GM19351 (cell line): ENCODE measurements at regions not wholly inside any gene's neighbourhood (a gene's known extent, or its start where the extent isn't known, plus 50 kb on each side); places are given as distances from the start of the nearest gene placed in this dataset.
"Not testable (repeated sequence)": the region's sequence is repeated elsewhere in the genome, so short reads cannot be mapped to it uniquely, and the experiment has no call there.

Experiments used
- ATAC-seq: cut with Tn5 transposase; IDR thresholded peaks from one replicate; pipeline ENCODE4 v1.9.1; 2021; ENCODE audit warnings: mild to moderate bottlenecking, moderate library complexity; ENCODE audit not compliant: unreplicated experiment

GRCh38 chrX:128992107-128992971, 531.0 kb downstream of the SMARCA1 start:
- no peak for ATAC-seq

DNA sequence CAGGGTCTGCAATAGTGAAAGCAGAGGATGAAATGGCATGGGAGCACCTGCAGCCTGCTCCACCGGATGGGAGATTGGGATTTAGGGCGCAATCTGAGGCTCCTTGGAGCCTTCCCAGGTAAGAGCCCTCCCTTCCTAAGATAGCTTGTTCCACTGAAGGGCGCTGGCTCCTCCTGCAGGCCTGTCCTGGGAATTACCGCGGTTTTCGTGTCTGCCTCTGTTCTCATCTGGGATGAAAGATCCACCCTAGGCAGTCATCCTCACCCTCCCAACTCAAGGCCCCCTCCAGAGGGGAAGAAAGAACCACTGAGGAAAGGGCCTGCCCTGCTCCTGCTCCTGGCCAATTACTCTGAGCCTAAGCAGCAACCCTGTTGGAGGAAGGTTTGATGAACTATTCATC, 547.5 kb downstream of the SMARCA1 start:
- peak; percentile 84 for ATAC-seq

GRCh38 chrX:128973033-128973432, 550.3 kb downstream of the SMARCA1 start:
- no peak for ATAC-seq

DNA sequence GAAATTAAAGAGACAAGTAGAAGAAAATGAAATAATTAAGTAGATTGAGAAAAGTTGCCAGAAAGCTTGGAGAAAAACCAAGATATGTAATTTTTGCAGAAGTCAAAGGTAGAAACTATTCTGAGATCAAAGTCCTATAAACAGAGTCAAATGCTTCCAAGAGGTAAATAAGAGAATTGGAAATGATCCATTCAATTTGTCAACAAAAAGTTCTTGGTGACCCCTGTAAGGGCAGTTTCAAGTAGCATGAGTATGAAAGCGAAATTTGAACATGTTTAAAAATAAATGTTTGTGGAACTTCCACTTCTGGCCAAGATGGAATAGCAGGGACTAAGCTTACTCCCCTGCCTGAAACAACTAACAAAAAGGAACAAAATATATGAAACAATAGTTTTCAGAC, 562.0 kb downstream of the SMARCA1 start:
- no peak for ATAC-seq

DNA sequence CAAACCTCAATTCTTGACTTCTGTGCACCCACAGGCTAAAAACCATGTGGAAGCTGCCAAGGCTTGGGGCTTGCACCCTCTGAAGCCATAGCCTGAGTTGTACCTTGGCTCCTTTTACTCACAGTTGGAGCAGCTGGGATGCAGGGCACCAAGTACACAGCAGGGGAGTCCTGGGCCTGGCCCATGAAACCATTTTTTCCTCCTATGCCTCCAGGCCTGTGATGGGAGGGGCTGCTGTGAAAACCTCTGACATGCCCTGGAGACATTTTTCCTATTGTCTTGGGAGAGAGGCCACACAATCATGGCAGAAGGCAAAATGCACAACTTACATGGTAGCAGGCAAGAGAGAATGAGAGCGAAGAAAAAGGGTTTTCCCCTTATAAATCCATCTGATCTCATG, 568.6 kb downstream of the SMARCA1 start:
- ATAC-seq: not testable (repeated sequence)

- ATAC-seq: no peak
Measured at GRCh38 chrX:128931071-128931470, 592.2 kb downstream of the SMARCA1 start.

DNA sequence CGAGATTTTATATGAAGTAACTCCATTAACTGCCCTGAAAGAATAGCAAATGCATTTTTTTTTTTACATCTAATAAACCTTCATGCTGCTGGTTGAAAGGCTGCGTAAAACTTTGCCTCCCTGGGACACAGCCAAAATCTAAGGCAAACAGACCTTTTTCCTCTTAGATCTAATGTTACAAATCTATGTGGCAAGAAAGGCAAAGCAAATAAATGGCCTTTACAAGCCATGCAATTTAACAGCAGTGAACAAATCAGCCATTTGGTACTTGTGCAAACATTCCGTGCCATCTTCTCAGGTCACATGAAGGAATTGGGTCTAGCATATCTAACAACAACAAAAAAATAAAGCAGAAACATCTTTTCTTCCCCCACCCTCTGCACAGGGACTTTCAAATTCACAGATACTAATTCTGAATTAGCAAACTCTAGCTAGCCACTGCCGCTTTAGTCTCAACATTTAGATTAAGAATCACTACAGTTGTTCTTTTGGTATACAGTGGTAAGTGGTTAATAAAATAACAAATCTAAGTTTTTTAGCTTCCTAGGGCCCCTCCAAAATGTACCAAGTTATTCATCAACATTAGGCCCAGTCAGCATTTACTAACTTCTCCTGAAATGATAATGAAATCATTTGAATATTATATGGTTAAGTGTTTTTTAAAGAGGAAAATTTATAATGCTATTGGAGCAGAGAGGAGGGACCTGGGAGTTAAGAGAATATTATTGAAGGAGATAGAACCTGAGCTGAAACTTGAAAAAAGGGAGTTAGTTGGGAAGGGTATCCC, 593.8 kb downstream of the SMARCA1 start:
- ATAC-seq: no peak

GRCh38 chrX:128928636-128929035, 594.7 kb downstream of the SMARCA1 start:
- ATAC-seq: no peak

DNA sequence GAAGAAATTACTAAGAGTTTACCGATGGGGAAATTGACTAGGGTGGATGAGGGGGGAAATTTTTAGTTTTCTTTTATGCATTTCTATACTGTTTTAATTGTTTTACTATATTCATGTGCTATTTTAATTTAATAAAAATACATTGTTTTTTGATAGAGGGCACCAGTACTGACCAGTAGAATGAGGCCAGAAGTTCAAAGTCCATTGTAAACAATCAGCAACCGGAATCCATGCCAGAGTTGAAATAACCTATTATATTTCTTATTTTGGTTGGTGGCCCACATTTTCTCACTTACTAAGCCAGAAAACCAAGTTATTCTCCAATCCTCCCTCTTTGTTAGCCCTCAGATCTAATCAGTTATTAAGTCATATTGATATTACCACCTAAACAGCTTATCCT, 595.9 kb downstream of the SMARCA1 start:
- no peak for ATAC-seq

DNA sequence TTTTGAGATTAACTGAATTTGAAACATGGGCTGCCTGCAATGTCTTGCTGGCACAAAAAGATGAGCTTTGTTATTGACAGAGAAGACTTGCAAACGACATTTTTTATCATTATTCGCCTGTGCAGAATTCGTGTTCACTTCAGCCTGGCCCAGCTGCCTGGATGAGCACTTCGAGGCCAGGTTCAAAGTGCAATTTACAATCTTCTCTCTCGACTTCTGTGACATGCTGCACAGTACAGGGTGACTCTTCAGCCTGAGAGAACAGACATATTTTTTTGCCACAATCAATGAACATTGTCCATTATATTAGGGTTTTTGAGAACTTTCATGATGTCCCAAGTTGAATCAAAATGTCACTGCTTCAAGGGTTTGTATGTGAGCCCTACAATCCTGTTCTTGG, 616.5 kb downstream of the SMARCA1 start:
- ATAC-seq: no peak

GRCh38 chrX:128901018-128901417, 622.3 kb downstream of the SMARCA1 start:
- no peak for ATAC-seq

DNA sequence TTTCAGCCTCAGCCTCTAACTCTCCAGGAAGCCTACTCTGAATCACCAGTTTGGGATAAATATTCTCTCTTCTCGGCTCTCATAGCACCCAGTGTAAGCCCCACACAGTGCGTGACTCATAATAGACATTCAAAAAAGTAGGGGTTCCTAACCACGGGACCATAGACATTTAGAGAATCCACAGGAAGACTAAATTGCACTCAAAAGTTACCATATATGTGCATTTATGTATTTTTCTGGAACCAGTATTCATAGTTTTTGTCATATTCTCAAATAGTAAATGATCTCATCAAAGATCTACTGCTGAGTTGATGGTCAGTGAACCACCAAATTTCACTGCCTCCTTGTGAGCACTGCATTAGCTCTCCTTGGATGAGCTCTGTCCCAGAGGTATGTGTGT, 625.7 kb downstream of the SMARCA1 start:
- ATAC-seq: no peak

DNA sequence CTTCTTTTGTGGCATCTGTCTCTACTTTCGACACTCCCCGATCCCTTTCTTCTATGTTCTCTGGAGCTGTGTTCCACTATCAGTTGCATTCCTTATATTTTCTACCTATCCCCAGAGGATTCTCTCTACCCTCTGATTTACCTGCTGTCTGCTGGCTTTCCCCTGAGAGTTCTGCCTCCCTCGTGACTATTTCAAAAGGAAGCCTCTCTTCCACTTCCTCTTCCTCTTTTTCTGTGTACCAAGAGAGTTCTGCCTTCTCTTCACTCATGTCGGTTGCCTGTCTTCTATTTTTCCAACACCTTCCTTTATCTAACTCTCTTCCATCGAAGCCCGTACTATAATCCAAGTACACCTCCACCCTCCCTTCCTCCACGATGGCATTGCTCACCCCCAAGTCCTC, 631.7 kb downstream of the SMARCA1 start:
- ATAC-seq: no peak

DNA sequence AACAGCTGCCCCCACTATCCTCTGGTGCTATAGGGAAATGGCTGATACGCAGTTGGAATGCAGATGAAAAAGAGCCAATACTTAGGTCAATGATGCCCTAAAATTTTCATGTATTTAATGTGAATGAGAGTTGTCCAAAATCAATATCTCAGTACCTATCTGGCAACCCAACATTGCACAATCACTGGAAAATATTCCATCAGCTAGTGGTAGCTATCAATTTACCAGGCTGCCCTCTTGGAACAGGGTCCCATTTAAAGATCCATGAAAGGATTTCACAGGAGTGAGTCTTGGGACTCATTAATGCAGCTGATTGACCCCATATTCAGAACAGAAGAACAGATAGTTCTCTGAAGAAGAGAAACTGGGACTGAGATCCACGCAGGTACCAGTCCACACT, 638.9 kb downstream of the SMARCA1 start:
- no peak for ATAC-seq

DNA sequence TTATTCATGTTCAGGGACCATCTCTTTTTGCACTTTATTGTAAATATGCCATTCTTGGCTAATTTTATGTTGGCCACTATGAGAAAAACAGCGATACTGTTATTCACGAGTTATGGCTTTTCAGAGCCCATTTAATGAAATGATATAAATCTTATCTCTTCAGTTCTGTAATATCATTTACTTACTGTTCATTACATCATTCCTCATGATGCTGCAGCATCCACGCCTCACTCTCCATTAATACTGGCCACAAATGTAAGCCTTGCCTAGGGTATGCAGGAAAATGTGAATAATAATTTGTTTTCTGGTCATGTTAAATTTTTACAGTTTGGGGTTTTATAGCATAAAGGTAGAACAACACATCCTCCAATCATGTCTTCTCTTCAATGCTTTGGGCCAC, 639.6 kb downstream of the SMARCA1 start:
- no peak for ATAC-seq

GRCh38 chrX:128870361-128870760, 652.9 kb downstream of the SMARCA1 start:
- no peak for ATAC-seq

DNA sequence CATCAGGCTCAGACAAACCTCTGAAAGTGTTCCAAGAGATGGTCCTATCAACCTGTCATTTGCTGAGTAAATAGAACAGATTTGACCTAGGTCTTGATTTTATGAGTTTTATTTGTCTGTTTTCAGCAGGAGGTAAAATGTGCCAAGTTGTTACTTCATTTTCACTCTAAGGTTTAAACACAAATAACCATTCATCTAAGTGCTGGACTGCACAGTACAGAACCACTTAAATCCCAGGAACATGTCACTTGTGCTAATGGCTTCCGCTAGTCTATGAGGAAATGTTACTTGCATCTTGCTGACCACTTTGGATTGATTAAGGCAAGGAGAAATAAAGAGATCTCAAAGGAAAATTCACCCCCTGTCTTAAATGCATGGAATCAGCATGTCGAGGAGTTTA, 660.7 kb downstream of the SMARCA1 start:
- ATAC-seq: no peak

DNA sequence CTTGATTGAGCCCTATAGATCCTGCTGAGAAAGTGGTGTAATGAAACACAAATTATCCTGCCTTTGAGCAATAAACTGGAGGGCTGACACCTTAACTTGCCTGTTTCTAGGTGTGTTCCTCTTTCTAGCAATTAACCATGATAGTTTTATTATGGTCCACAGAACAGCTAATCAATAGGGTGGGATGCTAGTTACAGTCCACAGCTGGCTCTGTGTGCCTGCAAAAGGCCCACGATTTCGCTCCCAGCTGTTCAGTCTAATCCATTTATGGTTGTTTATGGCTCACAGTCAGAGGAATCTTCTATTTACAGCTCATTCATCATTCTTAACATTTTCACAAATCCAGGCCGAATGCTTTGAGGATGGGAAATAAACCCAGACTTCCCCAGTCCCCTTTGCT, 674.9 kb downstream of the SMARCA1 start:
- no peak for ATAC-seq

DNA sequence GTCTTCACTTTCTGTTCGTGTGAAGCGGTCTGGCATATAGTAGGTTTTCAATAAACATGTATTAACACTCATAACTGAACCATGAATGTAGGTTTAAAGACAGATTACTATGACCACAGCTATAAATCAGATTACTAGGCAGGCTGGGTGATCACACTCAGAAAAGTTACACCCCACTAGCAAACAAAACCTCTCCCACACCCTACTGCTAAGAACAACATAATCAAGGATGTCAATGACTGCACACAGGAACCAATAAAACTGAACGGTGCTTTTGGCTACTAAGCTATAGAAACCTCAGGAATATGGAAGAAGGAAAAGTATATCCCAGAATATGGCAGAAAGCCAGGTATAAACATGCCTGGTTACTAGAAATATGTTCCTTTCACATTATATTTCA, 676.9 kb downstream of the SMARCA1 start:
- no peak for ATAC-seq

DNA sequence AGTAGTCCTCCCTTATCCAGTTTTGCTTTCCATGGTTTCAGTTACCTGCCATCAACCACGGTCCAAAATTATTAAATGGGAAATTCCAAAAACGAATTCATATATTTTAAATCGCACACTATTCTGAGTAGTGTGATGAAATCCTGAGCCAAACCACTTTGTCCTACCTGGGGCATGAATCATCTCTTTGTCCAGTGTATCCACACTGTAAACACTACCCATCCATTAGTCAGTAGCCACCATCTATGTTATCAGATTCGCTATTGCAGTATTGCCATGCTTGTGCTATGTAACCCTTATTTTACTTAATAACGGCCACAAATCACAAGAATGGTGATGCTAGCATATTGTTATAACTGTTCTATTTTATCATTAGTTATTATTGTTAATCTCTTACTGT, 704.6 kb downstream of the SMARCA1 start:
- ATAC-seq: no peak

DNA sequence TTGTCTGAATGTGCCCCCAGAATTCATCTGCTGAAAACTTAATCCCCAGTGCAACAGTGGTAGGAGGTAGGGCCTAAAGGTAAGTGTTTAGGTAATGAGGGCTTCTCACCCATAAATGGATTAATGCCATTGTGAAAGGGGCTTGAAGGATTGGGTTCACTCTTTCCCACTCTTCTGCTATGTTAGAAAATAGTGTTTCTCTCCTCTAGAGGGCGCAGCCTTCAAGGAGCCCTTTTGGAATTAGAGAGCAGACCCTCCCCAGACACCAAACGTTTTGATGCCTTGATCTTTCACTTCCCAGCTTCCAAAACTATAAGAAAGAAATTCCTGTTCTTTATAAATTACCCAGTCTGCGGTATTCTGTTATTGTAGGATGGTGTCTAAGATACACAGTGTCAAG, 706.4 kb downstream of the SMARCA1 start:
- peak; percentile 48 for ATAC-seq

- no peak for ATAC-seq
Measured at GRCh38 chrX:128807367-128807766, 715.9 kb downstream of the SMARCA1 start.
